Effector memory CD8-positive, alpha-beta T cell (primary cell): ENCODE measurements at regions not wholly inside any gene's neighbourhood (a gene's known extent, or its start where the extent isn't known, plus 50 kb on each side); places are given as distances from the start of the nearest gene placed in this dataset.

Source experiments
- ATAC-seq: fragments of 150-1000 bp; cut with Tn5 transposase; replicated peaks from 2 replicates; pipeline ENCODE4 v1.10.0; 2021; ENCODE audit warnings: mild to moderate bottlenecking, moderate library complexity
- DNase-seq, 3 experiments: peaks; one replicate each; pipeline ENCODE4 v3.0.0; 2021
- H3K27ac Mint-ChIP-seq, 2 donors: one replicate each; pipeline ENCODE4 v1.8.0; 2022; ENCODE audit warnings: mild to moderate bottlenecking in 2 of 2, mixed read lengths in 2 of 2, moderate library complexity in 2 of 2
- H3K27me3 Mint-ChIP-seq, 2 donors: one replicate each; pipeline ENCODE4 v1.8.0; 2022; ENCODE audit warnings: mixed read lengths in 2 of 2
- H3K36me3 Mint-ChIP-seq: one replicate; pipeline ENCODE4 v1.8.0; 2022; ENCODE audit warnings: mild to moderate bottlenecking, moderate library complexity, mixed read lengths; ENCODE audit not compliant: insufficient read depth
- H3K4me1 Mint-ChIP-seq, 2 donors: one replicate each; pipeline ENCODE4 v1.8.0; 2022; ENCODE audit warnings: low read depth in 2 of 2, mixed read lengths in 2 of 2
- H3K4me3 Mint-ChIP-seq, 2 donors: one replicate each; pipeline ENCODE4 v1.8.0; 2022; ENCODE audit warnings: mild to moderate bottlenecking in 2 of 2, mixed read lengths in 2 of 2, moderate library complexity in 2 of 2
- H3K9me3 Mint-ChIP-seq, 2 donors: one replicate each; pipeline ENCODE4 v1.8.0; 2022; ENCODE audit warnings: mixed read lengths in 2 of 2

- ATAC-seq (no peak), DNase-seq (no peak)
- no peak overlapping the region for H3K27ac Mint-ChIP-seq
- H3K36me3 Mint-ChIP-seq = peaks cover 3% of the 10 kb centered on the region
- H3K4me1 Mint-ChIP-seq = peaks cover 0 to 4% of the 10 kb centered on the region in 2 donors
- H3K4me3 Mint-ChIP-seq = no peak overlapping the region
- H3K9me3 Mint-ChIP-seq = no peaks in the 10 kb centered on the region
- peaks cover 59 to 80% of the 10 kb centered on the region in 2 donors for H3K27me3 Mint-ChIP-seq
These were observed 69.6 kb downstream of the ADRA2C start for GRCh38 chr4:3835527-3836405.

- H3K27ac Mint-ChIP-seq = no peak overlapping the region
- H3K4me3 Mint-ChIP-seq = no peak overlapping the region
- H3K36me3 Mint-ChIP-seq = peaks cover 3% of the 10 kb centered on the region
- no peaks in the 10 kb centered on the region for H3K9me3 Mint-ChIP-seq
- H3K4me1 Mint-ChIP-seq = peaks cover 0 to 4% of the 10 kb centered on the region in 2 donors
- H3K27me3 Mint-ChIP-seq = peaks cover 65 to 81% of the 10 kb centered on the region in 2 donors
- no peak for ATAC-seq
- DNase-seq = no peak
These were observed 70.2 kb downstream of the ADRA2C start for GRCh38 chr4:3836406-3836755.

GRCh38 chr4:3836756-3837601 is 70.8 kb downstream of the ADRA2C start:
- Mint-ChIP-seq H3K4me1 (peaks cover 0 to 4% of the 10 kb centered on the region in 2 donors), H3K36me3 (peaks cover 3% of the 10 kb centered on the region), H3K27ac (no peak overlapping the region), H3K4me3 (no peak overlapping the region), H3K9me3 (no peaks in the 10 kb centered on the region), H3K27me3 (peaks cover 66 to 81% of the 10 kb centered on the region in 2 donors)
- DNase-seq (no peak), ATAC-seq (no peak)

- no peaks in the 10 kb centered on the region for H3K9me3 Mint-ChIP-seq
- H3K36me3 Mint-ChIP-seq = peaks cover 3% of the 10 kb centered on the region
- peaks cover 57 to 81% of the 10 kb centered on the region in 2 donors for H3K27me3 Mint-ChIP-seq
- ATAC-seq (no peak), DNase-seq (no peak)
- H3K4me3 Mint-ChIP-seq = no peak overlapping the region
- peaks cover 0 to 4% of the 10 kb centered on the region in 2 donors for H3K4me1 Mint-ChIP-seq
- no peak overlapping the region for H3K27ac Mint-ChIP-seq
These were observed 72.5 kb downstream of the ADRA2C start for GRCh38 chr4:3838437-3839380.

- no peak overlapping the region for H3K27ac Mint-ChIP-seq
- peaks cover 37 to 57% of the 10 kb centered on the region in 2 donors for H3K27me3 Mint-ChIP-seq
- DNase-seq (no peak), ATAC-seq (no peak)
- H3K4me3 Mint-ChIP-seq = no peak overlapping the region
- H3K4me1 Mint-ChIP-seq = no peaks in the 10 kb centered on the region
- peaks cover 3% of the 10 kb centered on the region for H3K36me3 Mint-ChIP-seq
- peaks cover 0 to 11% of the 10 kb centered on the region in 2 donors for H3K9me3 Mint-ChIP-seq
These were observed 79.0 kb downstream of the ADRA2C start for GRCh38 chr4:3845094-3845743.

- DNase-seq = no peak
- Mint-ChIP-seq H3K27ac (no peak overlapping the region), H3K36me3 (peaks cover 3% of the 10 kb centered on the region), H3K9me3 (peaks cover 3 to 13% of the 10 kb centered on the region in 2 donors), H3K4me1 (no peaks in the 10 kb centered on the region), H3K27me3 (peaks cover 35 to 61% of the 10 kb centered on the region in 2 donors), H3K4me3 (no peak overlapping the region)
- ATAC-seq = no peak
These were observed 79.7 kb downstream of the ADRA2C start for GRCh38 chr4:3845744-3846429.

GRCh38 chr4:3847211-3847940 is 81.2 kb downstream of the ADRA2C start:
- DNase-seq = no peak
- H3K4me3 Mint-ChIP-seq = no peak overlapping the region
- no peak for ATAC-seq
- H3K36me3 Mint-ChIP-seq = peaks cover 3% of the 10 kb centered on the region
- no peak overlapping the region for H3K27ac Mint-ChIP-seq
- no peaks in the 10 kb centered on the region for H3K4me1 Mint-ChIP-seq
- peaks cover 24 to 61% of the 10 kb centered on the region in 2 donors for H3K27me3 Mint-ChIP-seq
- peaks cover 3 to 13% of the 10 kb centered on the region in 2 donors for H3K9me3 Mint-ChIP-seq

GRCh38 chr4:3848323-3848722 is 82.1 kb downstream of the ADRA2C start:
- H3K27me3 Mint-ChIP-seq = peaks cover 17 to 61% of the 10 kb centered on the region in 2 donors
- H3K27ac Mint-ChIP-seq = no peak overlapping the region
- H3K4me3 Mint-ChIP-seq = no peak overlapping the region
- peaks cover 3 to 13% of the 10 kb centered on the region in 2 donors for H3K9me3 Mint-ChIP-seq
- no peaks in the 10 kb centered on the region for H3K36me3 Mint-ChIP-seq
- no peak for ATAC-seq
- no peak for DNase-seq
- H3K4me1 Mint-ChIP-seq = no peaks in the 10 kb centered on the region

GRCh38 chr4:3849140-3849539 is 83.0 kb downstream of the ADRA2C start:
- Mint-ChIP-seq H3K4me1 (no peaks in the 10 kb centered on the region), H3K27me3 (peaks cover 24 to 62% of the 10 kb centered on the region in 2 donors), H3K27ac (no peak overlapping the region), H3K9me3 (peaks cover 3 to 13% of the 10 kb centered on the region in 2 donors), H3K36me3 (no peaks in the 10 kb centered on the region), H3K4me3 (no peak overlapping the region)
- DNase-seq (no peak), ATAC-seq (no peak)

- no peak overlapping the region for H3K27ac Mint-ChIP-seq
These were observed 83.9 kb downstream of the ADRA2C start for GRCh38 chr4:3850128-3850527.

GRCh38 chr4:3851211-3851610 is 85.0 kb downstream of the ADRA2C start:
- ATAC-seq (no peak), DNase-seq (no peak)
- Mint-ChIP-seq H3K27me3 (peaks cover 35 to 81% of the 10 kb centered on the region in 2 donors), H3K27ac (no peak overlapping the region), H3K9me3 (peaks cover 3 to 13% of the 10 kb centered on the region in 2 donors), H3K4me1 (no peaks in the 10 kb centered on the region), H3K4me3 (no peak overlapping the region), H3K36me3 (no peaks in the 10 kb centered on the region)

More at GRCh38 chr4:3850128-3850527, 83.9 kb downstream of the ADRA2C start:
- Mint-ChIP-seq H3K36me3 (no peaks in the 10 kb centered on the region), H3K9me3 (peaks cover 3 to 13% of the 10 kb centered on the region in 2 donors), H3K4me3 (no peak overlapping the region), H3K27me3 (peaks cover 29 to 71% of the 10 kb centered on the region in 2 donors), H3K4me1 (no peaks in the 10 kb centered on the region)
- ATAC-seq (no peak), DNase-seq (no peak)
